ENCODE measurements at regions not wholly inside any gene's neighbourhood (a gene's known extent, or its start where the extent isn't known, plus 50 kb on each side); places are given as distances from the start of the nearest gene placed in this dataset.
A peak's percentile ranks its signal among the peaks of the same experiment; 100 is the strongest.

DNA sequence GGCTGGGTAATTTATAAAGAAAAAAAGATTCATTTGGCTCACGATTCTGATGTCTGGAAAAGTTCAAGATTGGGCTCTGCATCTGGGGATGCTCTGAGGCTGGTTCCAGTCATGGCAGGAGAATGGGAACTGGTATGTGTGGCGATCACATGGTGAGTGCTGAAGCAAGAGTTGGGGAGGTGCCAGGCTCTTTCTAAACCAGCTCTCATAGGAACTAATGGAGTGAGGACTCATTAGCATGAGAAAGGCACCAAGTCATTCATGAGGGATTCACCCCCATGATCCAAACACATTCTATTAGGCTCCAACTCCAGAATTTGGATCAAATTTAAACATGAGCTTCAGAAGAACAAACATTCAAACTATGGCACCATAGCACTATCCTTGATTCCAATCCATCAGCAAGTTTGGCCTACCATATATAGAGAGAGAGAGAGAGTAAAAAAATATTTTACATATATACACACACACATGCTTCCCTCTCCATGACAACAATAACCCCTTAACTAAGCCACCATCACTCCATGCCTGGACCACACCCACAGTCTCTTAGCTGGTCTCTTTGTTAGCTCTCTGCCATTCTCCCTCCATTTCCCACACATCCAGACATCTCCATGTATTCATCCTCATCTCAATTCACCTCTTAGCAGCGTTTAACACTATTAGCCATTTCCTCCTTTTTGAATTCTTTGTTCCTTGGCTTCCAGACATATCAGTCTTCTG, 57.9 kb downstream of the NPY start:
- DNase-seq, result no peak

DNA sequence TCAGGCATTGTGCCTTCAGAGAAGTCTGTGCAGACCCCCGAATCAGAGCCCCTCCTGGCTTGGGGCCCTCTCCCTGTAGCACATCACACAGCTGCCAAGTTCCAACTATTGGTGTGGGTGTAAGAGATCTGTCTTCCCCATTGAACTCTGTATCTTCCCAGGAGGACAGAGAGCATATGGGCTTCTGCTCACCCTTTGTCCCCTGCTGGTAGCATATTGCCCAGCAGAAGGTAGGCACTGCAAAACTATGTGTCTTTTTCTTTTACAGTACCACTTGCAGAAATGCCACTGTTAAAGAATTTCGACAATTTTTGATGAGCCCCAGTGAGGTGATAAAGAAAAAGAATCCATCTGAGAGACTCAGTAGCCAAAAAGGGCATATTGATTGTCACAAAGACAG, 59.6 kb downstream of the NPY start:
- no peak for DNase-seq

DNA sequence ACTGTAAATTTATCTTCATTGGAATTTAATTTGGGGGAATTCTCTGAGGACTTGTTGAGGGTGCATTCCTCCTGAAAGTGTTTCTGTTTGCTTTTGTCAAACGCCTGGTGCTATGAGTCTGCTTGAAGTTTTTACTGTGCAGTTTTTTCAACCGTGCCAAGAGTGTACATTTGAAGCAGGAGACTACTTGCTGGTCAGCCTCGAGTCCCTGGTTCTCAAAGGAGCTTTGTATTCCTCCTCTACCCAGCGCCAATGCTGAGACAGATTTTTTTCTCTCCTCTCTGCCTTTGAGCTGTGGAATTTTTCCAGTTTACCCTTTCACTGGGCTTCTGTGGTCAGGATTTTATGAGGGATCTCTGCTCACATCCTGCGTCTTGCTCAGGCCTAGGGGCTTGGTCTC, 62.1 kb downstream of the NPY start:
- no peak for DNase-seq

DNA sequence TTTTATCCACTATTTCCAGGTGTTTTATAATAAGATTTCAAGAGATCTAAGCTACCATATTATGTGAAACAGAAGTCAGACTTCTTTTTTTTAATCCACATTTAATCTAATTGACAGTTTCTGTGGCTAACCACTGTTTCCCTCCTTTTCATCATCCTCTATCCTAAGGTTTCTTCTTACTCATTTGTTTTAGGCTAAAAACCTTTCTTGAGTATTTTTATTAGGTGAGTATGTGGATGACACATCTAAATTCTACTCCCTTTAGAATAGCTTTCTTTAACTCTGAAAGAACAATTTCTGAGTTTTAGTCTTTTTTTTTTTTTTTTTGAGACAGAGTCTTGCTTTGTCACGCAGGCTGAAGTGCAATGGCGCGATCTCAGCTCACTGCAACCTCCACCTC, 62.7 kb downstream of the NPY start:
- no peak for DNase-seq

DNA sequence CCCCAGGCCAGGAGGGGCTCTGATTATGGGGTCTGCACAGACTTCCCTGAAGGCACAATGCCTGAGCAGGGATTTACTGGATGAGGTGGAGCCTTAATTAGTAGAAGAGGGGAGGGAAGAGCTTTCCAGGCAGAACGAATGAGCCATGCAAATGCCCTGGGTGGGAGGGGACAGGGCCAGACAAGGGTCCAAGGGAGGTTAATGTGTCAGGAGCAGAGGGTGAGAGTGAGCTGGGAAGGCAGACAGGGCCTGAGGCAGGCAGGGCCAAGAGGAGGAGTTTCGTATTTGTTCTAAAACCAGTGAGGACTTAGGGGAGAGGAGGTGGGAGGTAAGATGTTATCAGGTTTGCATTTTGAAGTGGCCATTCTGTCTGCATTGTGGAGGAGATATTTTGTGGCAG, 65.3 kb downstream of the NPY start:
- DNase-seq, result no peak

DNA sequence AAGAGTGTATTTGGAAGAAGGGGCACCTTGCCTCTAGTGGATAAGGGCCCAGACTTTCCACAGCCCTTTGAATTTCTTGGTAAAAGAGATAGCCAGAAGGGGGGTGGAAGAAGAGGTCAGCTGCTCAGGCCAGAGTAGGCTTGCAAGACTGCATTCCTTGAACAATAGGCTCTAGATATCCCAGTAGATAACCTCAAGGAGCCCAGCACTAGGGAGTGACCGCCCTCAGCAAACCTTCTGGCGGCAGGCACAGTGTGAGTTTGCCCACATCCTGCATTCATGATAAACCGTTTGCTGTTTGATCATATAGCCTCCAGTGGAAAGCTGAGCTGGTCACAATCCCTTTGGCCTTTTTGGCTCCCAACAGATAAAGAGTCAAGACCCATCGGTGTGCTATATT, 70.5 kb downstream of the NPY start:
- no peak for DNase-seq

DNA sequence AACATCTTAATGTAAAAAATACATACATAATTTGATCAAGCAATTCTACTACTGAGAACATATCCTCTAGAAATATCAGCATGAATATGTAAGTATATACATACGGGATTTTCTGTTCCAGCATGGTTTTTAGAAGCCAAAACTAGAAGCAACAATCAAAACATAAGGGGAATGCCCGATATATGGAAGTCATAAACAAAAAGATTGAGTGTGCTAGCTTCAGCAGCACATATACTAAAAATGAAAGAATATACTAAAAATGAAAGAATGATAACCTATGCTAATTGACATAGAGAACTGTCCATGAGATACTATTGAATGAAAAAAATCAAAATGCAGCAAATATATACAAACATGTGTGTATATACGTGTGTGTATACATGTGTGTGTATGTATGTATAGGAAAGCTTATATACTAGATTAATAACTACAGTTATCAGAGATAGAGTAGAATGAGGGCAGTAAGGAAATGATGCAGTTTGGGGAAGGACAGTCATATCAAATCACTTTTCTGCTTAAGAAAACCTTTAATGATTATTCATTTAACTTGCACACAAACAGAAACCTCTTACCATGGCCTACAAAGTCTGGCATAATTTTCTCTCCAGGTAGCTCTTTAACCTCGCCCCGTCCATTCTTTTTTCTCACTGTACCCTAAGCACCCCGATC, 72.9 kb downstream of the NPY start:
- no peak for DNase-seq

DNA sequence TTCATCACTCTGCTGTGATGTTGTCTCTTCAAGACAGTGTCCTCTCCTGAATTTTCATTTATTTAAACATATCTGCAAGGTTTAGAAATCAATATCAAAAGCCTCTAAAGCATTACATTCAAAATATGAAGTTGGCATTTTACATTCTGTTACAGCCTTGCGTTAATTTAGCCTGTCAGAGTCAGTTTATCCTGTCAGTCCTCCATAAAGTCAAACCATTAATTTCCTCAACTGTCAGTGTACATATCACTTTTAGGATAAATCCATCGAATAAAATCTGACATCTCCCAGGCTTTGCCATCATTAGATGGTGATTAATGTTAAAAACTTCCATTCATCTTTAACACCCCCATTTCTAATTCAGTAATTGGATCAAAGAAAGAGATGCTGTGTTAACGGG, 77.0 kb downstream of the NPY start:
- no peak for DNase-seq

DNA sequence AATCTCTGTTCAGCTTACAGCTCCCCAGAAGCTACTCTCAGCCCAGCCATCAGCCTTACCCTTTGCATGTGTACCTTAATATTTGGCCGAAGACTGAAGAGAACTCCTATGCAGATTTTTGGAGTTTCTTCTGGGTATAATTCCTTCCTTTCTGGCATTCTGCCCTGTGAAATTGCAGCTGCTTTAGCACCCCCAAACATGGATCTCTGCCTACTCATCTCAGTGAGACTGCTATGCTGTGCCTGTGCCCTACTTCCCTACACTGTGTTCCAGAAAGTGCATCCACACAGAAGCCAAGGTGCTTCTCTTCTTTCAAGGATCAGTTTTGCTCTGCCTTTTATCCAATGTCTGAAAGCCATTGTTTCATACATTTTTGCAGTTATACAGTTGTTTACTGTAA, 81.6 kb downstream of the NPY start:
- no peak for DNase-seq

DNA sequence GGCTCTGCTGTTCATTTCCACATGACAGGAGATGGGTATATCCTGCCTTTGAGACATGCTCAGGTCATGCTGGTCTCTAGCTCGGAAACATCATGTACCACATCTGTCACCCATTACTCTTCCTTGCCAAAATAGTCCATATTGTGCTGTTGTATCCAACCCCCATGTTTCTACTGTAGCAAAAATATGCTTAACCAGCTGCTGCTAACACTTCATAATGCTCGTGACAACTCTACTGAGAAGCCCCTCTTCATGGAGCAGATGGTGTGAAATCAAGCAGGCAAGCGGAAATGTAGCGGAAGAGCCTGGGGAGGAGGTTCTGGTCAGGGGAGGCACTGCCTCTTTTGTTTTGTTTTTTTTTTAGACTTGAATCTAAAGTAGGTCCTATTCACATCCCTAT, 82.9 kb downstream of the NPY start:
- DNase-seq, result no peak

DNA sequence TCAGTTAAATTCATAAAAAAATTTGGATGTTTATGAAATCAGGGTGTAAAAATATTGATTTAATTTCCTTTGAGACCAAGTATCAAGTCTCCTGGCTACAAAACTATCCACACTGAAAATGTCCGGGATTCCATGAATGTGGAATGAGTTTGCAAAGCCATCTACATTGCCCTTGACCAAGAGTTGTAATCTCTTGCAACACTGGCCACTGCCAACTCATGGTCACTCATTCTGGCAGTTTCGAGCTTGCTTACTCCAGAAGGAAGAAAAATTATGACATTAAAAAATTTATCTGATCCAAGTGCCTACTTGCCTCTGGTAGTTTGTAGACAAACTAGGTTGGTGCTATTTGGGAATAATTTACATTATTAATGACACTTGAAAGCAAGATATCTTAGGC, 84.2 kb downstream of the NPY start:
- no peak for DNase-seq

DNA sequence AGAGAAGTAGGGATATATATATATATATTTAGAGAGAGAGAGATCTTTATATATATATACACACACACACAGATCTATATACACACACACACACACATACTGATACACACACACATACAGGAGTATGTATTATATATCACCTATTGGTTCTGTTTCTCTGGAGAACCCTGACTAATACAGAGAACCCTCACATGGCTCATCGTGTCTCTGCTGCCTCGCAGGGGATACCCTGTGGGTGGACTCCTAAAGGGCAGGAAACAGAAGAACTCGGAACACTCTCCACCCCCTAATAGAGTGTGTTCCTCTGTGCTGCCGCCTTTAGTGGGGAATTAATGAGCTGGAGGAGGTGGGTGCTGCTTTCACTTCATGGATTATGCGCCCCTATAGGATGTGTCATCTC, 86.6 kb downstream of the NPY start:
- DNase-seq, result no peak

DNA sequence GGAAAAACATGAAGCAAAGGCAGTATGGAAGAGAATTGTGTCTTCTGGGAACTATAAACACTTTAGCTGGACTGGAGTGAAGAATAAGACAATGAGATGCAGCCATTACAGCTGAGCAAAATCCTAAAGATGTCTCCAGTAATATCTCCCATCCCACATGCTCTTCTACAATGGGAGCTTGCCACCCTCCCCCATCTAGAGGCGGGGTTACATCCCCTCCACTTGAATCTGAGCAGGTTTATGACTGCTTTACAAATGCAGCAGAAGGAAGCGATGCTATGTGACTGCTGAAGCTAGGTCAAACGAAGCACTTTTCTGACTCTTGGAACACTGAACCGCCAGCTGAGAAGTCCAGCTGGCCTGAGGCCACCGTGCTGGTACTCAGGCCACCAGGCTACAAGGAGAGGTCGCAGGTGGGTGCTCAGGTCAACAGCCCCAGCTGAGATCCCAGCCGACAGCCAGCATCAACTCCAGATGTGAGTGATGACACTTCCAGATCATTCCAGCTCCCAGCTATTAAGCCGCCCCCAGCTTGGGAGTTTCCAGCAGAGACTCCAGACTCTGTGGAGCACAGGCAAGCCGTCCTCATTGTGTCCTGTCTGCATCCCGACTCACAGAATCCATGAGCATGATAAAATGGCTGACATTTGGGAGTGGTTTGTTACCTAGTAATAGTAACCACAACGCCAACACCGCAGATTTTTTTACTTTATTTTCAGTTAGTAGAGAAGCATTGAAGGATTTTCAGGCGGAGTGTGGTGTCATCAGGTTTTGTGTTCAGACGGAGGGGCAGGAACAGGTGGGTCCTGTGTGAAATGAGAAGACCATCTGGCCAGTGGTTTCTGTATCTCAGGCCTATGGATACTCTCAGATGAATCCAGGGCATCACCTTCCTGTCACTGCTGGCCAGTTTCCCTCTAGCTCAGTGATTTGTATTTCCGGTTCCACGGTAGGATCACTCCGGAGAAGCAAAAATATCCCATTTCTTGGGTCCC, 89.3 kb downstream of the NPY start:
- DNase-seq, result no peak

DNA sequence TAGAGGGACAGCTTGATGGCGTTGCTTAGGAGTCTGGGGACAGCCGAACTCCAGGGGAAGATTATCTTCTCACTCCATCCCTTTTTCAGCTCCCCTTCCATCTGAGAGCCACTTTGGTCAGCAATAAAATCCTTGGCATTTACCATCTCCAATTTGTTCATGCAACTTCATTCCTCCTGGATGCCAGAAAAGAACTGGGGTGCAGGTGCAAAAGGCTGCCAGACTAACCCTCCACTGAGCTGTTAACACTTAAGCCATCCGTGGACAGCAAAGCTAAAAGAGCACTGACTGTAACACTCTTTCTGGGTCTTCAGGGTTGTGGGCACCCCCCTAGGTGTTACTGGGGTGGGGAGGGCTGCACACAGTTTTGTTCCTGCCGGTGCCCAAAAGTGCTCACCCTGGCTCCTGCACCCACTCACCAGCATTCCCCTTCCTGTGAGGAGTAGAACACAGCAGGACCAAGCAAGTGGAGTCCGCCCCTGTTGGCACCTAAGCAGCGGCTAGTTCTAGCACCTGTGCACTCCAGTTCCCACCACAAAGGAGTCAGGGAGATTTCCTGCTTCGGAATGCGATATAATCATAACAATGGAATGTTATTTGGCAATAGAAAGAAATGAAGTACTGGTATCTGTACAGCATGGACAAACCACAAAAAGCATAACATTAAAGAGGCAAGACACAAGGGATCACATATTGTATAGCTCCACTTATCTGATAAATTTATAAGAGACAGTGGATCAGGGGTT, 95.1 kb downstream of the NPY start:
- DNase-seq, result peak; percentile 66

DNA sequence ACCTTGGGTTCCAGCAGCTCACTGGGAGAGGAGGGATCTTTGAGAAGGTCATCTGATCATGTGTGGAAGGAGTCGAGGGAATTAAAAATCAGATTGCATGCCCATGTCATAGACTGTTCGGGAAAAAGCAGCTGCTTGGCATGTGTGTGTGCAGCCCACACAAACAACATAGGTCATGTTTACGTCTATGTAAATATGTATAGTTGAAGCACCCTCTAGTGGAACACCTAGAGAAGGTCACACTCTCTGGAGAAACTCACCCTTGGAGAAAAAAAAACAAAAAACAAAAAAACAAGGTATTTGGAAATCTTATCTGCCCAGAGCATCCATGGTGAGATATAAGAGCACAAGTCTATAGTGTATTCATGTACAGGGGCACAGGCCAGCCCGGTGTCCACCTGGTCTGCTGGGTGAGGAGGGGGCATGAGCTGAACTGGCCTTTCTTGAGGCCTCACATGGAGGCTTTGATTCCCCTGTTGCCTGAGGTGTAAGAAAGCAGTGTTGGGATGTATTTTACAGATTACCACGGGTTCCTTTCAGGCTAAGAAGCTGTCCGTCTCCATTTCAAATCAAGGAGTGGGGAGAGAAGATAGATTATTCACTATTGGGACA, 98.0 kb downstream of the NPY start:
- DNase-seq, result peak; percentile 12

DNA sequence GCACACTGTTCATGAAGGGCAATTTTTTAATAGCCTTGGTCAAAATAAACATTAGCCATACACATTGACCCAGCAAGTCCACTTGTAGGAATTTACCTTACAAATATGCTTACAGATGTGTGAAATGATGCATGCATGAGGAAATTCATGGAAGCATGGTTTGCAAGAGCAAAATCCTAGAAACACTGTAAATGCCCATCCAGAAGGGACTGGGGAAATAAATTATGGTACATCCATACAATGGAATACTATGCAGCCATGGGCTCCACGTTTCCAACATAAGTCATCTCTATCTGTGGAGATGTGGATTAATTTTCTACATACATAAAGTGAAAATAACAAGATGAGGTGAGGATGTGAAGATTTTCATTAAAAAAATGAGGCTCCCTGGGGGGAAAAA, 99.1 kb downstream of the NPY start:
- no peak for DNase-seq

DNA sequence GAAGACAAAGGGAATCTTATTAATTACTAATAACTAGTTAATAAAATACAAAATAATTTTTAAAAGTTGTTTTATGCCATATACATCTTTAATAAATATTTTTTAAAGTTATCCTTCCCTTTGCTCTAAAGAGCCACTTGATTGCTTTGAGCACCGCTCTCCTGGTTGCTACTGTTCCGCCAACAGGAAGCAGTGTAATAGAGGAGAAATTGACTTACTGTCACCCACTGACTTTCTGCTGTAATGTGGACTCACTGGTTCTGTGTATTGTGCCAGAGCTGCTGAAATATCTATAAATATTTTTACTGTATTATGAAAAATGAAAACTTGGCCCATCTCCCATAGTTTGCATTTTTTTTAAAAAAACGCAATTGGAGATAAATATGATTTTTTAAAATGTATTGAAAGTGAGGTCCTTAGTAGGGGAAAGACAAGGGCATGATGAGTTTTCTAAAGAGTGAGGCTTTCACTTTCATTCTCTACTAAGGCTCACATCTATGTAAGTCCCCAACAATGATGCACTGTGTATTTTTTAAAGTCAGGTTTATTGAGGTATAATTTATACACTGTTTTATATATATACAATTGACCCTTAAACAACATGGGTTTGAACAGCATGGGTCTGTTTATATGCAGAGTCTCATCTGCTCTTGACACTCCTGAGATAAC, 100.5 kb downstream of the NPY start:
- no peak for DNase-seq

DNA sequence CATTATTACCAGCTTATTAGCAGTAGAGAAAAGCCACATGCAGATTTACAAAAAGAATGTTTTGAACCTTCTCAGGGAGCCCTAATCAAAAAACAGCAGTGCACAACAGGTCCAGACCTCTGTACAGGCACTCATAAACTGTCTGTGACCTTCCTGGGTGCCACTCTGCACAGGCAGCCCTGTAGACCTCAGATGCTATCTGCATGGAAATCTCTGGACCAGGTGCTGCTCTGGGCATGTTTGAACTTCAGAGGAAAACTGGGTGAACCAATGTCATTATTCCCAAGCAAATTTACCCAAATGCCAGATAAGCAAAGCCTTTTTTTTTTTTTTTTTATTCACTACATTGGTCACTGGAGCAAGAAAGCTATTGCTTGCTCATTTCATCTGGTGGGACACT, 104.2 kb downstream of the NPY start:
- DNase-seq, result no peak

DNA sequence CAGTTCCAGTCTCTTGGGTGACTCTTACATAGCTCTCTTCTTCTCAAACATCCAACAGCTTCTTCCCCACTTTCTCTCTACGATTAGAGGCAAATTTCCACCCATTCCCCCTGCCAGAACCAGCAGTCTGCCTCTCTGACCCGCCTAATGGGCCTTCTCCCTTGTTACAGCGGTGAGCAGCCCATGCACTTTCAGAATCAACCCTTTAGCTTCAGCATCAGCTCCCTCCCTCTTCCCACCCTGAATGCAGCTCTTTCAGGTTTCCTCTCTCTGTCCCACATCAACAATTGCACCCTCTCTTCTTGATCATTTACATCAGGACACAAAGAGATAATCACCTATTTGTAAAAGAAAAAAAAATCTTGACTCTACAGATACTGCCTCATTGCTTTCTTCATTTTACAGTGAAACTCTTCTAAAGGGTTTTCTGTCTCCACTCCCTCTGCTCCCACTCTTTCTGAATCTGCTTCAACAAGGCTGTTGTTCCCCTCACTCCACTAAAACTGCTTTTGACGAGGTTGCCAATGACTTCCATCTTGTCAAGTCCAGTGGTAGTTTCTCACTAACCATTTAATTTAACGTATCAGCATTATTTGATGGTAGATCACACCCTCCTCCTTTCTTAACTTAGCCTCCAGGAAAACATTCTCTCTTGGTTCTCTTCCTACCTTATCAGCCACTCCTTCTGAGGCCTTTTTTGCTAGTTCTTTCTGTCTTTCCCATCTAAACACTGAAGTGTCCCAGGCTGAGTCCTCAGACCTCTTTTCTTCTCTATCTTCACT, 106.6 kb downstream of the NPY start:
- DNase-seq, result no peak

DNA sequence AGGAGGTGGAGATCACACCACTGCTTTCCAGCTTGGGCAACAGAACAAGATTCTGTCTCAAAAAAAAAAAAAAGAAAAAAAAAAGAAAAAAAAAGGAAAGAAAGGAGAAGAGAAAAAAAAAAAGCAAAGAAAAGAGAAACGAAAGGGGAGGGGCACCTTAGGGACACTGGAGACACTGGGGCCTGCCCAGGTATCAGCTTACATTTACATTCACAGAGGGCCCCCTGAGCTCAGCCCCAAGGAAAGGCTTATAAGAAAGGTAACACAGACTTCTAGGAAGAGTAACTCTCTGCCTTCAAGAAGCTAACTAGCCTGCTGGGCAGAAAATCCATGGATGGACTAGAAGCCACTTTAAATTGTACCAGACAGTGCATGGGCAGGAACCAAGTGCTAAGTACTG, 108.8 kb downstream of the NPY start:
- DNase-seq, result no peak

DNA sequence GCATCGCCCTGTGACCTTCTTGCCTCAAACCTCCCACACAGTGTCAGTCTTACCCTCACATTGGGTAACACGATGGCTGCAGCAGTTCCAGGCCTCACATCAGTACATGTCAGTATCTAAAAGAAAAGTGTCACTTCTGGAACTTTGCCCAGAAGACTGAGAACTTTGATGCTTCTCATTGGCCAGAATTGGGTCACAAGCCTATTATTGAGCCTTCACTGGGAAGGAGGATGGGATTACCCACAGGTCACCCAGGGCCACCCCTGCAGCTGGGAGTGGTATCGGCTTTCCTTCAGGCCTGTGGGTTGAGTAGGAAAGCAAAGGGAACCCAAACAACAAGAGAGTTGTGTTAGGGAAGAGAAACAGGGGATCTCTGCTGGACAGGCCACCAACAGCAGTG, 111.5 kb downstream of the NPY start:
- no peak for DNase-seq
